Stimulated activated CD8-positive, alpha-beta memory T cell treated with anti-CD3 and anti-CD28 coated beads, Interleukin-4, amount 100 ng/mL, for 48 hours (primary cell): ENCODE measurements at regions not wholly inside any gene's neighbourhood (a gene's known extent, or its start where the extent isn't known, plus 50 kb on each side); places are given as distances from the start of the nearest gene placed in this dataset.
"Not testable (repeated sequence)": the region's sequence is repeated elsewhere in the genome, so short reads cannot be mapped to it uniquely, and the experiment has no call there.

Source experiments
- DNase-seq: peaks from one replicate; pipeline ENCODE4 v3.0.0-alpha.2; 2020

- no peak for DNase-seq
Measured at GRCh38 chr3:176615826-176616225, 581.5 kb downstream of the TBL1XR1 start.

GRCh38 chr3:176611703-176612102 lies 585.6 kb downstream of the TBL1XR1 start:
- DNase-seq: no peak

- no peak for DNase-seq
Measured at GRCh38 chr3:176609361-176609760, 587.9 kb downstream of the TBL1XR1 start.

GRCh38 chr3:176605553-176605952 lies 591.7 kb downstream of the TBL1XR1 start:
- not testable (repeated sequence) for DNase-seq

GRCh38 chr3:176595307-176595706 lies 602.0 kb downstream of the TBL1XR1 start:
- no peak for DNase-seq

- no peak for DNase-seq
Measured at GRCh38 chr3:176590722-176591121, 606.6 kb downstream of the TBL1XR1 start.

- DNase-seq: no peak
Measured at GRCh38 chr3:176587089-176587488, 610.2 kb downstream of the TBL1XR1 start.

GRCh38 chr3:176584413-176585176 lies 612.7 kb downstream of the TBL1XR1 start:
- no peak for DNase-seq

GRCh38 chr3:176583956-176584355 lies 613.3 kb downstream of the TBL1XR1 start:
- DNase-seq: no peak

GRCh38 chr3:176581589-176581988 lies 615.7 kb downstream of the TBL1XR1 start:
- DNase-seq: no peak

- DNase-seq: no peak
Measured at GRCh38 chr3:176579711-176580185, 617.5 kb downstream of the TBL1XR1 start.

GRCh38 chr3:176578316-176578715 lies 619.0 kb downstream of the TBL1XR1 start:
- no peak for DNase-seq

- no peak for DNase-seq
Measured at GRCh38 chr3:176577447-176577846, 619.8 kb downstream of the TBL1XR1 start.

- DNase-seq: no peak
Measured at GRCh38 chr3:176574786-176575185, 622.5 kb downstream of the TBL1XR1 start.

GRCh38 chr3:176571926-176572325 lies 625.4 kb downstream of the TBL1XR1 start:
- no peak for DNase-seq

GRCh38 chr3:176570992-176571391 lies 626.3 kb downstream of the TBL1XR1 start:
- DNase-seq: no peak

GRCh38 chr3:176568189-176568588 lies 629.1 kb downstream of the TBL1XR1 start:
- DNase-seq: no peak

- DNase-seq: no peak
Measured at GRCh38 chr3:176566757-176567156, 630.5 kb downstream of the TBL1XR1 start.

GRCh38 chr3:176562331-176562730 lies 635.0 kb downstream of the TBL1XR1 start:
- DNase-seq: no peak

- DNase-seq: no peak
Measured at GRCh38 chr3:176561826-176562225, 635.5 kb downstream of the TBL1XR1 start.

GRCh38 chr3:176554791-176555654 lies 642.3 kb downstream of the TBL1XR1 start:
- DNase-seq: no peak

- no peak for DNase-seq
Measured at GRCh38 chr3:176554264-176554663, 643.0 kb downstream of the TBL1XR1 start.

- no peak for DNase-seq
Measured at GRCh38 chr3:176526942-176527341, 670.3 kb downstream of the TBL1XR1 start.

GRCh38 chr3:176526225-176526624 lies 671.1 kb downstream of the TBL1XR1 start:
- no peak for DNase-seq
